GM23338 (cell line): ENCODE measurements at regions not wholly inside any gene's neighbourhood (a gene's known extent, or its start where the extent isn't known, plus 50 kb on each side); places are given as distances from the start of the nearest gene placed in this dataset.
"Not testable (repeated sequence)": the region's sequence is repeated elsewhere in the genome, so short reads cannot be mapped to it uniquely, and the experiment has no call there.

Experiments used
- ATAC-seq: fragments of 200-7000 bp; cut with Tn5 transposase; 3 replicates; pipeline ENCODE4 v1.9.1; 2020
- DNase-seq: peaks from one replicate; pipeline ENCODE4 v3.0.0-alpha.2; 2015; ENCODE audit warnings: low spot score
- H2AFZ ChIP-seq: fragments of 200-600 bp; sonication (generic); 2 replicates; pipeline ENCODE4 v1.8.0; 2016; ENCODE audit warnings: antibody characterized with exemption, mild to moderate bottlenecking, moderate library complexity
- H3F3A ChIP-seq: fragments of 200-600 bp; sonication (generic); replicated peaks from 2 replicates; pipeline ENCODE4 v1.8.0; 2017; ENCODE audit warnings: antibody characterized with exemption, mixed run types, low read depth
- H3K27ac ChIP-seq: fragments of 200-600 bp; sonication (generic); 2 replicates; pipeline ENCODE4 v1.6.1; 2016; ENCODE audit warnings: low read depth
- H3K27me3 ChIP-seq: fragments of 200-600 bp; sonication (generic); 2 replicates; pipeline ENCODE4 v1.8.0; 2016; ENCODE audit warnings: mild to moderate bottlenecking, mixed run types, moderate library complexity; ENCODE audit not compliant: insufficient read depth
- H3K36me3 ChIP-seq: fragments of 200-600 bp; sonication (generic); 2 replicates; pipeline ENCODE4 v1.8.0; 2016; ENCODE audit warnings: mild to moderate bottlenecking; ENCODE audit not compliant: insufficient read depth
- H3K4me1 ChIP-seq: fragments of 200-600 bp; sonication (generic); 2 replicates; pipeline ENCODE4 v1.8.0; 2016; ENCODE audit warnings: mild to moderate bottlenecking, moderate library complexity; ENCODE audit not compliant: insufficient read depth
- H3K4me2 ChIP-seq: fragments of 200-600 bp; sonication (generic); 2 replicates; pipeline ENCODE4 v1.7.1; 2017; ENCODE audit warnings: mixed run types
- H3K4me3 ChIP-seq: fragments of 200-600 bp; sonication (generic); 2 replicates; pipeline ENCODE4 v1.6.1; 2016; ENCODE audit warnings: mixed run types
- H3K79me2 ChIP-seq: fragments of 200-600 bp; sonication (generic); replicated peaks from 2 replicates; pipeline ENCODE4 v1.8.0; 2017; ENCODE audit warnings: mild to moderate bottlenecking; ENCODE audit not compliant: insufficient read depth
- H3K9me2 ChIP-seq: fragments of 200-600 bp; sonication (generic); 2 replicates; pipeline ENCODE4 v1.8.0; 2017; ENCODE audit not compliant: insufficient read depth
- H4K20me1 ChIP-seq: fragments of 200-600 bp; sonication (generic); replicated peaks from 2 replicates; pipeline ENCODE4 v1.8.0; 2017; ENCODE audit warnings: mild to moderate bottlenecking; ENCODE audit not compliant: insufficient read depth
- H3K27ac Mint-ChIP-seq: 2 replicates; pipeline ENCODE4 v1.8.0; 2020; ENCODE audit warnings: inconsistent platforms, mild to moderate bottlenecking, moderate library complexity, mixed read lengths
- H3K27me3 Mint-ChIP-seq: 3 replicates; pipeline ENCODE4 v1.8.0; 2022; ENCODE audit warnings: low read depth, mild to moderate bottlenecking, moderate library complexity, mixed read lengths, inconsistent platforms; ENCODE audit not compliant: insufficient read depth, poor library complexity
- H3K36me3 Mint-ChIP-seq: 3 replicates; pipeline ENCODE4 v1.8.0; 2021; ENCODE audit warnings: low read depth, mild to moderate bottlenecking, inconsistent platforms, moderate library complexity, mixed read lengths
- H3K4me1 Mint-ChIP-seq: 3 replicates; pipeline ENCODE4 v1.8.0; 2020; ENCODE audit warnings: mild to moderate bottlenecking, inconsistent platforms, mixed read lengths
- H3K4me3 Mint-ChIP-seq: 3 replicates; pipeline ENCODE4 v1.8.0; 2021; ENCODE audit warnings: moderate library complexity, mild to moderate bottlenecking, inconsistent platforms, mixed read lengths
- H3K9me3 Mint-ChIP-seq: 3 replicates; pipeline ENCODE4 v1.8.0; 2020; ENCODE audit warnings: moderate library complexity, mild to moderate bottlenecking, inconsistent platforms, mixed read lengths
- CREB1 ChIP-seq: fragments of 250-450 bp; sonication (Bioruptor Pico); IDR thresholded peaks from 2 replicates; pipeline ENCODE4 v1.5.0; 2020; ENCODE audit warnings: low read depth, mild to moderate bottlenecking, moderate library complexity
- EZH2phosphoT487 ChIP-seq: fragments of 200-600 bp; sonication (generic); IDR thresholded peaks from one replicate; pipeline ENCODE4 v1.8.1; 2018; ENCODE audit warnings: antibody characterized with exemption; ENCODE audit not compliant: unreplicated experiment
- NANOG ChIP-seq: IDR thresholded peaks from 2 replicates; pipeline ENCODE4 v1.6.1; 2016; ENCODE audit warnings: antibody characterized with exemption, borderline replicate concordance
- TF ChIP-seq, protein P1 (sequence below), 2 experiments: fragments of 200-600 bp in 1 of 2; sonication (generic) in 1 of 2; conservative IDR thresholded peaks; 2 replicates each; pipeline versions ENCODE4 v1.5.1 to v1.6.1; 2016 to 2017; ENCODE audit warnings: antibody characterized with exemption in 2 of 2, low read depth in 2 of 2, mild to moderate bottlenecking in 2 of 2, moderate library complexity in 1 of 2
- TF ChIP-seq, protein P2 (sequence below): IDR thresholded peaks from 2 replicates; pipeline ENCODE4 v1.6.1; 2016; ENCODE audit warnings: antibody characterized with exemption
- TF ChIP-seq, protein P3 (sequence below): IDR thresholded peaks from one replicate; pipeline ENCODE4 v1.6.1; 2018; ENCODE audit warnings: antibody characterized with exemption; ENCODE audit not compliant: unreplicated experiment

DNA sequence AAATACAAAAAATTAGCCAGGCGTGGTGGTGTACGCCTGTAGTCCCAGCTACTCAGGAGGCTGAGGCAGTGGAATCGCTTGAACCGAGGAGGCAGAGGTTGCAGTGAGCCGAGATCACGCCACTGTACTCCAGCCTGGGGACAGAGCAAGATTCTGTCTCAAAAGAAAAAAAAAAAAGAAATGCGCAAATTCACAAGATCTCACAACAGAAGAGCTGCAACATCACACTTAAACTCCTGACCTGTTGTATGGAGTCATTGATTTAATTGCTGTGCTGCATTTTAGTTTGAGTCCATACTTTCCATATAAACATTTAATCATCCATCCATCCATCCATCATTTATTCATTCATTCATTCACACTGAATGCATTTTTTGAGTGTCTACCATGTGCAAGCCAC, 229.7 kb downstream of the MREG start:
- not testable (repeated sequence) for H3K27me3 ChIP-seq, H3K4me3 ChIP-seq, DNase-seq, H3K27me3 Mint-ChIP-seq, H3K27ac ChIP-seq, H3F3A ChIP-seq, H3K4me1 Mint-ChIP-seq, H3K9me2 ChIP-seq, H3K4me1 ChIP-seq, H3K79me2 ChIP-seq, ATAC-seq, H3K27ac Mint-ChIP-seq, H3K4me2 ChIP-seq, H3K36me3 Mint-ChIP-seq, H3K36me3 ChIP-seq, H3K4me3 Mint-ChIP-seq, H3K9me3 Mint-ChIP-seq, H4K20me1 ChIP-seq
- 0 out of 2 replicates have a peak overlapping the region, but pooled peaks have one; percentile 83 for H2AFZ ChIP-seq

DNA sequence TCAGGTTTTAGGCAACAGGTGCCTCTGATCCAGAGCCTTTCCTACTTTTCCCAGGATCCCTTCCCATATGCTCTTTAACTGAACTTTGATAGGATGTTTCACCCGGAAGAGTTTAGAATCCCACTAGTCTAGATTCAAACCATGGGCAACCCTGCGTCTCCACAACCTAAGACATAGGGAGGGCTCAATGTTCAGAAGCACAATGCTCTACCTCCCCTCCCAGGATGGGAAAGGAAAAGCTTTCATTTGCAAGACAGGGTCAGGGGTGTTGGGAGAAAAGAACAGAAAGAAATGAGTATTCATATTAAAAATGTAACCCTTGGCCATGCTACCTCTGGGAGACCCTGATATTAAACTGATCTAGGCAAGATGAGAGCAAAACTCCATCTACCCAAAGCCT, 230.4 kb downstream of the MREG start:
- Mint-ChIP-seq H3K27me3 (no peaks in the 10 kb centered on the region), H3K9me3 (no peaks in the 10 kb centered on the region), H3K4me1 (no peaks in the 10 kb centered on the region; the same call in 2 of the 3 replicates), H3K4me3 (no peak overlapping the region), H3K27ac (no peak overlapping the region), H3K36me3 (no peaks in the 10 kb centered on the region)
- Histone ChIP-seq H3K9me2 (0 out of 2 replicates have a peak, but pooled peaks cover 6% of the 10 kb centered on the region), H3F3A (no peaks in the 10 kb centered on the region), H3K36me3 (no peaks in the 10 kb centered on the region), H3K4me1 (no peaks in the 10 kb centered on the region; the same call in 1 of the 2 replicates), H3K27ac (no peak overlapping the region), H4K20me1 (no peaks in the 10 kb centered on the region), H3K79me2 (no peaks in the 10 kb centered on the region), H3K4me2 (no peak overlapping the region), H3K27me3 (no peaks in the 10 kb centered on the region), H3K4me3 (no peak overlapping the region), H2AFZ (no peak overlapping the region)
- ATAC-seq (no peak), DNase-seq (no peak)
- TF ChIP-seq, protein P1, sequence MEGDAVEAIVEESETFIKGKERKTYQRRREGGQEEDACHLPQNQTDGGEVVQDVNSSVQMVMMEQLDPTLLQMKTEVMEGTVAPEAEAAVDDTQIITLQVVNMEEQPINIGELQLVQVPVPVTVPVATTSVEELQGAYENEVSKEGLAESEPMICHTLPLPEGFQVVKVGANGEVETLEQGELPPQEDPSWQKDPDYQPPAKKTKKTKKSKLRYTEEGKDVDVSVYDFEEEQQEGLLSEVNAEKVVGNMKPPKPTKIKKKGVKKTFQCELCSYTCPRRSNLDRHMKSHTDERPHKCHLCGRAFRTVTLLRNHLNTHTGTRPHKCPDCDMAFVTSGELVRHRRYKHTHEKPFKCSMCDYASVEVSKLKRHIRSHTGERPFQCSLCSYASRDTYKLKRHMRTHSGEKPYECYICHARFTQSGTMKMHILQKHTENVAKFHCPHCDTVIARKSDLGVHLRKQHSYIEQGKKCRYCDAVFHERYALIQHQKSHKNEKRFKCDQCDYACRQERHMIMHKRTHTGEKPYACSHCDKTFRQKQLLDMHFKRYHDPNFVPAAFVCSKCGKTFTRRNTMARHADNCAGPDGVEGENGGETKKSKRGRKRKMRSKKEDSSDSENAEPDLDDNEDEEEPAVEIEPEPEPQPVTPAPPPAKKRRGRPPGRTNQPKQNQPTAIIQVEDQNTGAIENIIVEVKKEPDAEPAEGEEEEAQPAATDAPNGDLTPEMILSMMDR (conservative IDR thresholded peaks at IDR 0.05; ENCODE audit: low read depth in 2 of 2) = peak in 1 of 2 experiments; percentile 38; a peak in 2 of 4 replicates
- TF ChIP-seq, protein P2, sequence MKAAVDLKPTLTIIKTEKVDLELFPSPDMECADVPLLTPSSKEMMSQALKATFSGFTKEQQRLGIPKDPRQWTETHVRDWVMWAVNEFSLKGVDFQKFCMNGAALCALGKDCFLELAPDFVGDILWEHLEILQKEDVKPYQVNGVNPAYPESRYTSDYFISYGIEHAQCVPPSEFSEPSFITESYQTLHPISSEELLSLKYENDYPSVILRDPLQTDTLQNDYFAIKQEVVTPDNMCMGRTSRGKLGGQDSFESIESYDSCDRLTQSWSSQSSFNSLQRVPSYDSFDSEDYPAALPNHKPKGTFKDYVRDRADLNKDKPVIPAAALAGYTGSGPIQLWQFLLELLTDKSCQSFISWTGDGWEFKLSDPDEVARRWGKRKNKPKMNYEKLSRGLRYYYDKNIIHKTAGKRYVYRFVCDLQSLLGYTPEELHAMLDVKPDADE = no peak

DNA sequence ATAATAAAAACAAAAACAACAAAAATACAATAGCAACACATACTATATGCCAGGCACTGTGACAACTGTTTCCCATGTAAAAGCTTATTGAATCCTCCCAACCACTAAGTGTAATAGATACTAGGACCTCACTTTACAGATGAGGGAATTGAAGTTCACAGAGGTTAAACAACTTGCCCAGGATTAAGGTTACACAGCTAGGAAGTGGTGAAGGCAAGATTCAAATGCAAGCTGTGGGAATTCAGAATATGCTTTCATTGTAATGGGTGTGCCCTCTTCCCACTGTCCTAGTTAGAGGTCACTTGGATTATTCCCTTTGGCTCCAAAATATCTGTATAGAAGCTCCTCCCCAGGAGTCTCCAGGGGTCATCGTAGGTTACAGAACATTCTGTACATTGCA, 231.1 kb downstream of the MREG start:
- H4K20me1 ChIP-seq = no peaks in the 10 kb centered on the region
- Mint-ChIP-seq H3K4me1 (no peaks in the 10 kb centered on the region; the same call in 2 of the 3 replicates), H3K9me3 (no peaks in the 10 kb centered on the region), H3K4me3 (no peak overlapping the region), H3K27ac (no peak overlapping the region), H3K36me3 (no peaks in the 10 kb centered on the region), H3K27me3 (no peaks in the 10 kb centered on the region)
- H3K4me1 ChIP-seq = no peaks in the 10 kb centered on the region; the same call in 1 of the 2 replicates
- ATAC-seq (no peak), DNase-seq (no peak)
- 0 out of 2 replicates have a peak, but pooled peaks cover 6% of the 10 kb centered on the region for H3K9me2 ChIP-seq
- no peaks in the 10 kb centered on the region for H3K27me3 ChIP-seq
- H3K27ac ChIP-seq = no peak overlapping the region
- H3K4me2 ChIP-seq = no peak overlapping the region
- no peaks in the 10 kb centered on the region for H3K36me3 ChIP-seq
- H3K79me2 ChIP-seq = no peaks in the 10 kb centered on the region
- no peak overlapping the region for H2AFZ ChIP-seq
- no peak overlapping the region for H3K4me3 ChIP-seq
- H3F3A ChIP-seq = no peaks in the 10 kb centered on the region
- TF ChIP-seq, protein P1 (conservative IDR thresholded peaks at IDR 0.05; ENCODE audit: low read depth in 2 of 2) = no peak
- TF ChIP-seq, protein P2 = no peak
- TF ChIP-seq EZH2phosphoT487 (no peak), NANOG (no peak), CREB1 (CRISPR knock-in tag) (no peak)
- TF ChIP-seq, protein P3, sequence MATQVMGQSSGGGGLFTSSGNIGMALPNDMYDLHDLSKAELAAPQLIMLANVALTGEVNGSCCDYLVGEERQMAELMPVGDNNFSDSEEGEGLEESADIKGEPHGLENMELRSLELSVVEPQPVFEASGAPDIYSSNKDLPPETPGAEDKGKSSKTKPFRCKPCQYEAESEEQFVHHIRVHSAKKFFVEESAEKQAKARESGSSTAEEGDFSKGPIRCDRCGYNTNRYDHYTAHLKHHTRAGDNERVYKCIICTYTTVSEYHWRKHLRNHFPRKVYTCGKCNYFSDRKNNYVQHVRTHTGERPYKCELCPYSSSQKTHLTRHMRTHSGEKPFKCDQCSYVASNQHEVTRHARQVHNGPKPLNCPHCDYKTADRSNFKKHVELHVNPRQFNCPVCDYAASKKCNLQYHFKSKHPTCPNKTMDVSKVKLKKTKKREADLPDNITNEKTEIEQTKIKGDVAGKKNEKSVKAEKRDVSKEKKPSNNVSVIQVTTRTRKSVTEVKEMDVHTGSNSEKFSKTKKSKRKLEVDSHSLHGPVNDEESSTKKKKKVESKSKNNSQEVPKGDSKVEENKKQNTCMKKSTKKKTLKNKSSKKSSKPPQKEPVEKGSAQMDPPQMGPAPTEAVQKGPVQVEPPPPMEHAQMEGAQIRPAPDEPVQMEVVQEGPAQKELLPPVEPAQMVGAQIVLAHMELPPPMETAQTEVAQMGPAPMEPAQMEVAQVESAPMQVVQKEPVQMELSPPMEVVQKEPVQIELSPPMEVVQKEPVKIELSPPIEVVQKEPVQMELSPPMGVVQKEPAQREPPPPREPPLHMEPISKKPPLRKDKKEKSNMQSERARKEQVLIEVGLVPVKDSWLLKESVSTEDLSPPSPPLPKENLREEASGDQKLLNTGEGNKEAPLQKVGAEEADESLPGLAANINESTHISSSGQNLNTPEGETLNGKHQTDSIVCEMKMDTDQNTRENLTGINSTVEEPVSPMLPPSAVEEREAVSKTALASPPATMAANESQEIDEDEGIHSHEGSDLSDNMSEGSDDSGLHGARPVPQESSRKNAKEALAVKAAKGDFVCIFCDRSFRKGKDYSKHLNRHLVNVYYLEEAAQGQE = no peak
